Globus pallidus (tissue), 1 donor: ENCODE measurements at regions not wholly inside any gene's neighbourhood (a gene's known extent, or its start where the extent isn't known, plus 50 kb on each side); places are given as distances from the start of the nearest gene placed in this dataset.

Experiments
- DNase-seq: peaks from one replicate; pipeline ENCODE4 v3.0.0-alpha.2; 2015; ENCODE audit warnings: low spot score

DNA sequence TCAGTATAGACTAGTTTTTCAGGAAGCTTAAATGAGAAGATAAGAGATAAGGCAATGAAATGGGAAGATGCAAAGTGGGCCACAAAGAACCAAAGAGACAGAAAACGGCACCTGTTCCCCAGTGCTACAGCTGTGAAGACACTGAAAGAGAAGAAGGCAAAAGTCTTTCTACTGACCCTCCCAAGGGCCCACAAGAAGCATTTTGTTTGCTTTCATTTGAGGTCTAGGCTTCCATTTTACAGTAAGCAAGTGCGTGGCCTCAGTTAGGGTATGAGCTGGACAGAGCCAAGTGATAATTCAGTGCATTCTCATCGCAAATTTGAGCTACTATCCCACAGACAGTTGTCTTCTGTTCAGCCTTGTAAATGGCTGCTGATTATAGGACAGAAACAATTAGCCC is 53.4 kb upstream of the STK17B start:
- no peak for DNase-seq

DNA sequence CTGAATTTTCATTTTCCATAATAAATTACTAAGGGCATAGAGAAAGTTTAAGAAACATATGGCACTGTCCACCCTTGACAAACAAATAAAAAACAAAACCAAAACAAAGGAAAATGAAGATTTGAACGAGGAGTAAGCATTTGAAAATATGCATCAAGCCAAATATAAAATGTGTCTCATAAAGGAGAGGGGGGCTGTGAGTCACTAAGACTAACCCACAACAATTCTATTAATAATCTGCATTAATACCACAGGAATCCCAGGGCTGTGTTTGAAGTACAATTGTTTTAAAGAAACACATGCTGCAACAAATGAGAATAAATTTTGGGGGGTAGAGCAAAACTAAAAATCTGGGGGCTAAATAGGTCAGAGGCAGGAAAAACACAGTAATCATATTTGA is 53.8 kb upstream of the STK17B start:
- DNase-seq: no peak

DNA sequence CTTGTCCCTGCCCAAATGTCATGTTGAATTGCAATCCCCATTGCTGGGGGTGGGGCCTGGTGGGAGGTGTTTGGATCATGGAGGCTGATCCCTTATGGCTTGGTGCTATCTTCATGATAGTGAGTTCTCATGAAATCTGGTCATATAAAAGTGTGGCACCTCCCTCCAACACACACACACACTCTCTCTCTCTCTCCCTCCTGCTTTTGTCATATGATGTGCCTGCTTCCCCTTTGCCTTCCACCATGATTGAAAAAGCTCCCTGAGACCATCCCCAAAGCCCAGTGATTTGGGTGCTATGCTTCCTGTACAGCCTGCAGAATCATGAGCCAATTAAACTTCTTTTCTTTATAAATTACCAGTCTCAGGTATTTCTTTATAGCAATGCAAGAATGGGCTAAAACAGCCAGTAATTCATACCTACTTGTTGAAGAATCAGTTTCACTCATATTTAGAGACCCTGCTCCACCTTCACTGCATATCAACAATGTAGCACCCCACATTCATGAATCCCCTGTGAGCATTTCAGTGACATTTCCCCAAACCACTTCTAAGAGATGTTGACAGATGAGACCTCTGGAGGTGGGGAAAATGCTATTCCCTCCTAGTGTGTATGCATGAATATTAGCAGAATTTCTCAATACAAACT is 54.8 kb upstream of the STK17B start:
- DNase-seq: no peak

DNA sequence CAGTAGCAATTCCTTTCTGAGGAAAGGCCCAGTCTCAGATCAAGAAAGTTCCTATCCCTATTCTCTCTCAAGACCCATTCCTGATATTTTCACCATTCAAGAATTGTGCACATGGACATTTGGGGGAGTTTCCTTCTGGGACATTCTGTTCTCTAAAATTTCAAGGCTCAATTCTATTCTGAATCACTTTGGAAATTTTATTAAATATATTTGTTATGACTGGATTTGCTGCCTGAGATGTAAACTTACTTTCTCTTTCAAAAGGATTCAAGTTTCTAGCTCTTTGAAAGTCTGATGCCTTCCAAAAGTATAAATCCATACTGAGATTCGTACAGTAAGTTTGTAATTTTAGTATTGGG is 55.3 kb upstream of the STK17B start:
- no peak for DNase-seq

DNA sequence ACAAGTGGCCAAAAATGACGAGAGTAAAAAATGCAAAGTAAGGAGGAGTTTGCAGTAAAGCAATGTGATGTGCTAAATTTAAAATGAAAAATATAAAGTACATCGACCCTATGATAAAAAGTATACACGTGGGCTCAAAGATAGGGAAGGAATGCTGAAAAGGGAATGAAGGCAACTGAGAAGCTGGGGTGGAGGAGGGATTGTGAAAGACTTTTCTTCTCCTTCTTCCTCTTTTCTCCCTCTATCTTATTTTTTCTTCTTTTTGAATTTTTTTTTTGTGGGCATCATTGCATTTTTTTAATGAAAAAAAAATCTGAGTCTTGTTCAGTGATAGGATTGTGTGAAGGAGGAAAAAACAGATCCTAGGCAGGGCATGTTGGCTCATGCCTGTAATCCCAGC is 57.6 kb upstream of the STK17B start:
- no peak for DNase-seq

DNA sequence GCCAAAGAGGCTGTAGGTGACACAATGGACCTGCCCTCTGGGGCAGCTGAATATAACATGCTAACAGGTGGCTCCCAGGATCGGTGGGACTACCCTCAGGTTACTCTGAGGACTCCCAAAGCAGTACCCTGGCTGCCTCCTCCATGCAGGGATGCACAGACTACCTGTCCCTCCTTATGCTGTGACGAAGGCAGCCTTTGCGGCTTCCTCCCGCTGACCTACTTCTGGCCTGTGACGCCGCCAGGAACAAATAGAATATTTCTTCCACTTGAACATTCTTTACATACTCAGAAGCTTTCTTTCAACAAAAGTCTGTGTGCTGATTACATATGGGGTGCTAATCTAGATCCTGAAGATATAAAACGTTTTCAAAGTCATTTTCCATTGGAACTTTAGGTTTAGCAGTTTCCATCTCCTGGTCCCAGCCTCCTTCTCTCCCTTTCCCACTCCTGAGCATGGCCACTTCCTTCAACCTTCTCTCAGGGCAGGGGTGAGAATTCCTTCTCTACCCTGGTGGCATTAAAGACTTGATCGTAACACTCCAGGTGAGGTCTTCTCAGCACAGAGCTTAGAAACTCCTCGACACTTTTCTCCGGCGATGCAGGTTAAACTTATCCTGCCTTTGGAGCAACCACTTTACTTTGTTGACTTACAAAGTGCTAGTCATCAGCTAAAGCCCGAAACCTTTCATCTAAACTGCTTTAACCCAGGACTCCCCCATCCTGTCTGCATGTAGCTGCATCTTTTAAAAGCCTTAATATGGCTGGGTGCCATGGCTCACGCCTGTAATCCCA is 58.9 kb upstream of the STK17B start:
- no peak for DNase-seq

DNA sequence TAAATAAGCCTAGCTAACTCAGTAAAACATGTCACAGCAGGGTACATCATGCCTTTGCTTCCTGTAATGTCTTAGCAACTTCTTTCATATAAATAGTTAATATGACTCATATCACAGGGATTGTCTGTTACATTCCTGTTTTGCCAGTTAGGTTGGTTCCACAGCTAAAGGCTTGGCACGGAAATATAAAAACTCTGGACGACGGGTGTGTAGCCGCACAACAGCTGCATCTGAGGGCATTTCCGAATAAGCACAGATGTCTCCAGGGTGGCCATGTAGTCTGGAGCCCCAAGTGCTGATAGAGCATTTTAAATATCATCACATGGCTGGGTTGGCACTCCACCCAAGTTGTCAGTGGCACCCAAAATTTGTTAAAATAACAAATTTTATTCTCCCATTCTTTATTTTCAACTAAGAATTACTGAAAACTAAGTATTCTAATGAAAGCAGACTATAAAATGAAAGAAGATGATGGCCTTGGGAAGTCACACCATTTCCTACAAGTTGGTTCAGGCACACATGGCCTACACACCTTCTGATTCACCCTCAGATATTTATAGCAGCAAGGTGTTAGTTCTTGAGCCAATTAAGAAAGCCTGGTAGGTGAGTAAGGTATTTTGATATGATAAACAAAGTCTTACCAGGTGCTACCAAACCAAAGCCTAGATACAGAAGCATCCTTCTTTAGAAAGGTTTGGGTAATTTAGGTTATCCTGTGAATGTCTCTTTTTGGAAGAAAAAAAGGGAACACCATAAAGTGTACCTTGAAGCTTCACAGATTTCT is 61.8 kb upstream of the STK17B start:
- DNase-seq: no peak

DNA sequence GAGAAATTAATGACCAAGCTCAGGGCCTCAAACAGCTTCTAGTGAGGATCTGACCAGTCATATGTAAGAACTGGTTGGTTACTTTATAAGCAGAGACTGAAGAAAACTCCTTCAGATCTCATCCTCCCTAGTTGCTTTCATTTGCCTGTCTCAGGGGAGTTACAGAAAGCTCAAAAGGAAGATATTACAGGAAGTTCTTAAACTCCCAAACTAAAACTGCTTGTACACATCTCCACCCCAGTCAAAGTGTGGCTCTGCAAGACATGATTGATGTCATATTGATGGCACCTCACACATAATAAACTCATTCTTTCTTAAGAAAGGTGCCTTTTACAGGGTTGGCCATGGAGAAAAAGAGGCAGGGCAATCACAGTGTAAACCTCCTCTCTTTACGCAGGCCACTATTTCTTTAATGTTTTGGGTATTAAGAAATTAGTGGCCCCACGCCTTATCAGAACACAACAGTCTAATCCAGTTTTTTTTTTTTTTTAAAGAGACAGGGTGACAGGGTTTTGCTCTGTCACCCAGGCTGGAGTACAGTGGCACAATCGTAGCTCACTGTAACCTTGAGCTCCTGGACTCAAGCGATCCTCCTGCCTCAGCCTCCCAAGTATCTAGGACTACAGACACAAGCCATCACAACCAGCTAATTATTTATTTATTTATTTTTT is 62.6 kb upstream of the STK17B start:
- no peak for DNase-seq

DNA sequence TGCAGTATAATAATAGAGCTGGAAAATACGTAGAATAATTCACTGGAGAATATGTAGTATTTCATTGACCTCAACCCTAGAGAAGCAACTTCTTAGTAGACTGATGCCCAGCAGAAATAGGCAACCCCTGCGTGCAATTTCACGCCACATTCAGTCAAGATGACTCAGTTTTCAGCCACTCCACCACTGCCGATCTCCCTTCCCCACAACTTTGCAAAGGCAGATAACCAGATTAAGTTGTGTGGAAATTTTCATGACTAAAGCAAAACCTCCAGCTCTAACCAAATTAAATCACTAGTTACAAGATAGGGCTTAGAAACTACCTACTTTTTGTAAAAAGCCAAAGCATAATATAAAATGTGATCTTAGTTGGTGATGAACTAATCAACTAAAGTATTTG is 63.3 kb upstream of the STK17B start:
- DNase-seq: no peak

DNA sequence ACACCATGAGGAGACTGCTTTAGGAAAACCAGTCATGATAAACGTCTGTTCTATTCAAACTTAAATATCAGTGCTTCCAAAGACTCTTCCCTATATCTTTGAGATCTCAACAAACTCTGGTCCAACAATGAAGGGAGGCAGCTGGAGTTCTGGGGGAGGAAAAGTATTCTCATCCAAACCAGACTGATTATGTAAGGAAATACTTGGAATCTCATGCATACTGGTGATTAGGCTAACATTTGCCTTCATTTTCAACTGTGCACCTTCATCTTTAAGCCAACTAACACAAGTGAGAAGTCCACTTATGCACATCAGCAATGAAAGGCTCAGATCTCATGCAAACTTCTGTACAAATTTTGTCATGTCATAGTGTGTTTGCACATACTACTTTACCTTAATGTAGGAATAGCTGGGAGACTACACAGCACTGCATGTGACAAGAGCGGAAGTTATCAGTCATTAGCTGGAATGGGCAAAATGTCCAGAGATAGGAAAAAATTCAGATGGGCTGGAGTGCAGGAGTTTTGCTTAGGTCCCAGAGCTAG is 67.5 kb upstream of the STK17B start:
- no peak for DNase-seq

DNA sequence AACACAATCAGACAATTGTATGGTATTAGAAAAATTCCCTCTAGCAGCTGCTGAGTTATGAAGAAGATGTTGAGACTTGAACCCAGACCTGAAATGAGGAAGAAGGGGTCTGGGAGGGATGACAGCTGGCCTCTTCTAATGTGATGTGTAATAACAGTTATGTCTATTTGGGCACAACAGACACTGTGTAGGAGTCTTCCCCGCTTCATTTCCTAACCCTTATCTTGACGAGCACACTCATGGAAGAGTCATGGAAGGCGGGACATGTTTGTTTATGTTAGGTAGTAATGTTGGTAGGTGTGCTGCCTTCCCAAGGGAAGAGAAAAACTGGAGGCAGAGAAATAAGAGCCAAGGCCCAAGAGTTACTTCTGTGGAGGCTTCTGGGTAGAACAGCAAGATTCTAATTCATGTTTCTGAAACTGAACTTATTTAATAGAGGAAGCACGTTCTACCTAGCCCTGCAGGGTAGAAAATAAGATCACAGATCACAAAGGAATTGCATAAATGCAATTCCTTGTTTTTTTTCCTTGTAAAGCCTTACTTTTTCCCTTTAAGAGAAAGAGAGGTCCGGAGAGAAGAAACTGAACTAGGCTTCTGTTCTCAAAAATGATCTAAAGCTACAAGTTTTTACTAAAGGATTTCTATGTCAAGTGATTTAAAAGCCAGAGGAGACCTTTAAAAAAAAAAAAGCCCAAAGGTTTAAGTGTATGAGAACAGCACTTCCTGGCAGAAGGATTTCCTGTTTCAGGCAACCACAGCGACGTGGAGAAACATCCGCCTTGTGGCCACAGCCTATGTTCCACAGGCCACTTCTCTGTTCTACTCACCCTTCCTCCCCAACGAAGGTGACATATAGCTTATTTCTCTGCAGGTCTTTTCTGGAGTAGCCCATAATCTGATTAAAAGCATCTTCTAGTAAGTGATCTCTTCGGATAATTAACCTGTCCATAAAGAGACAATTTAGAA is 68.5 kb upstream of the STK17B start:
- DNase-seq: peak; percentile 41

DNA sequence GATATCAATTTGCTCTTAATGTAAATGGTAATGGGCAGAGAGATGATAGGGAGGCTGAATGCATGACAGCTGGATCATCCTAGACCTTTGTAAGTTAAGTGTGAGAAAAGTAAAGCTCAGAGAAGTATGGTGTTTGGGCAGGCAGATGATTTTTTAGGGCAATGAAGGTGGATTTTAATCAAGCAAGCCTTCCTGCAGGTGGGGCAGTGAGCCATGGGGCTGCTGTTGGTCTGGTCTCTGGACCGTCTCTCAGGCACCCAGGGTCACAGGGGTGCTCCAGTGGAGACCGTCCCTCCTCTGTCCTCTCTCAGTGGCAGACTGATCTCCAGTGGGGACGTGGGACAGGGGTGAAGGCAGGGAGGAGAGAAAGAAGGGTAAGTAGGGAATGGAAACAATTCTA is 69.8 kb upstream of the STK17B start:
- no peak for DNase-seq

DNA sequence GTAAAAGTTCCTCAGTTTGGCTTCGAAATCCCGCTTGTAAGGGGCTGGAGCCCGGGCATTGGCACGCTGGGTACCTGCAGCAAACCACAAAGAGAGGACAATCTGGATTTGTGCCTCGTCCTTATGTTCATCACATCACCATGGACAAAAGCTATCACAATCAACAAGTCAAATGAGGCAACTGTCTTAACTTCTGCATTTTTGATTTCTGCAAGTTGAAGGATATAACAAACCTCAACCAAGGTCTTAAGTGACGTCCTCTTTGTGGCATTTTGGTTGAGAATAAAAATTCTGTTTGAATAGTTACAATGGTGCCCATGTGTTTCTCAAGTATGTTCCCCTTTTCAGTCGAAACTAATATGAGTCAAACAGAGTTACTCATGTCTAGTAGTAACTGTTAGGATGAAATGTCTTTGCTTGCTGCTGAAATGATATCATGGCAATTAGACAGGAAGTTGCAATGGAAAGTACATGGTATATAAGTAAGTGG is 70.8 kb upstream of the STK17B start:
- DNase-seq: peak; percentile 20

DNA sequence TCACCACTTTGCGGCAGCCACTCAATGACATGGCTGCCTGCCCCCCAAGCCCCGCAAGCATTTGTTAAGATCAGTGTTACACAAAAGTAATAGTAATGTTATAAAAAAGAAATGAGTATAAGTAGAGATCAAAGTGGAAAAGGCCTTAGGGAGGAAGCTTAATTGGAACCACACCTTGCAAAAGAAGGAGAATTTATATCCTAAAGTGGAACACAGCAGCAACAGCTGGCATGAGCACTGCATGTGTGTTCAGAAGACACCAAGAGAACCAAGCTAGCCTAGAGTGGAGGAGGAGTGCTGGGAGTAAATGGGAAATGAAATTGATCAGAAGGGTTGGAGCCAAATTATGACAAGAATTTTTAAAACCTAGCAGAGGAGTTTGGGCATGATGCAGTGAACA is 73.1 kb upstream of the STK17B start:
- DNase-seq: no peak

DNA sequence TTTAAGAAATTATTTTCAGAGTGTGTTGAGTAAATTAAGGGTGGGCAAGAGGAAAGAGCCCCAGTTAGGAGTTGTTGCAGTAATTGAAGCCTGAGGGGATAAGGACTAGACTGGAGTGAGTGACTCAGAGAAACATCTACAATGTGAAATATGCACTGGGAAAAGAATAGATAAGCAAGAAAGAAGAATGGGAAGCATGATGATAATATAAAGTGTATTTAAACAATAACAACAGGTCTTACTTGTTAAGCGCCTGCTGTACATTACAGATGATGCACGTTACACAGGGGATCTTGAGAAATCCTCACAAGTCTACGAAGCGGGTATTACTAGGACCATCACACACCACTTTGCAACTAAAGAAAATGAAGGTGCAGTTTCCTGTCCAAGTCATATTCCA is 73.6 kb upstream of the STK17B start:
- DNase-seq: no peak

DNA sequence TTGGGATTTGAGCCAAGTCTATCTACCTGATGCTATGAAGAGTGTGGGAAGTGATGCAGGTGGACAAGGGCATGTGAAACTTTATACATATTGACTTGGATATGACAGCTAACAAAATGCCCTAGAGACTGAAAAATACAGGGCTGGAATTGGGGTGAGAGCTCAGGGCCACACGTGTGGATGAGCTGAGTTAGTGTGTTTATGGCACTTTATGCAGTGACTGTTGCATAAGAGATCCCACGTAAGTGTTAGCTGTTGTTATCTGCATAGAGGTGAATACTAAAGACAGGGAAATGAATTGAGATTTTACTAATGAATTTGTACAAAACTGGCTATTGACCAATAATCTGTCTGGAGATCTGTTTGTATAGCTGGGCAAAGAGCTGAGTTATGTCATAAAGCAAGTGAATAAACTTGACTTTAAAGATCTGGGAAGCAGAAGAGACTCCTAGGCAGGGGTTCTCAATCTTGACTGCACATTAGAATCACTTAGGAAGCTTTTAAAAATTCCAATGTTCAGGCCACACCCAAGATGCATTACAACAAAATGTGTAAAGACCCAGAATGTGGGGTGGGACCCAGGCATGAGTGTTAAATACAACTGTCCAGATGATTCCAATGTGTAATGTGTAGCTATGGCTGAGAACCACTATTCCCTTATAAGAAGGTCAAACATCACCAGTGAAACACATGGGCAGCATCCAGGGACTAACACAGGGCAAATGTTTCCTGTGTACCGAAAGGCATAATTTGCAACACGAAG is 74.2 kb upstream of the STK17B start:
- DNase-seq: no peak

DNA sequence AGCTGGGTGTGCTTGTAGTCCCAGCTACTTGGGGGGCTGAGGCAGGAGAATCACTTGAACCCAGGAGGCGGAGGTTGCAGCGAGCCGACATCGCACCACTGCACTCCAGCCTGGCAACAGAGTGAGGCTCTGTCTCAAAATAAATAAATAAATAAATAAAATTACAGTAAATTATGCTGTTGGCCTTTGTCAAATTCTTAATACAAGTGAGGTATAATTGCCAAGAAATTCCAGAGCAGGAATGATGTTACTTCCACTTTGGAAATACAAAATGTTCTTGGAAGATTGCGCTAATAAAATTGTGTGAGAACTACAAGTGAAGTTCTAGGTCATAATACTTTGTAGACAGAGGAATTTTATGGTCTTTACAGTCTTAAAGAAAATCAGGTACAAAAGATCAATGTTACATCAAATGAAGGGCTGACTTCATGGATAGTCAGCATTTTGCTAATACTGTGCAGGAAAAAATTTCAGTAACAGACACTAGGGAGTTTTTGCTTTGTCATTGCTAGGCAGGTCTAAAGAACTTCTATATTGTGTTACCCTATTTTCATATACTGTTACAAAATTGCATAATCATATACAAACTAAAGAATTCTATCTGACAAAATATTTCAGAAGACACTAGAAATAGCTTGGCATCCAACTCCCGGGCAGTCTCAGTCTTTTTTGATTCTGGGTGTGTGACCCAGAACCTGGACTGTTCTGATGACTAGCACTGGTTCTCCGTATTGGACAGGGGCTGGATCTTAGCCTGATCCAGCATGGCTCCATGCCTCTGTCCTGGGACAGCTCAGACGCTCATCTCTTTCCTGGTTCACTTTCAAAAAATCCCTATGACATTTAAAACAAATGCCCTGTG is 76.0 kb upstream of the STK17B start:
- DNase-seq: no peak

DNA sequence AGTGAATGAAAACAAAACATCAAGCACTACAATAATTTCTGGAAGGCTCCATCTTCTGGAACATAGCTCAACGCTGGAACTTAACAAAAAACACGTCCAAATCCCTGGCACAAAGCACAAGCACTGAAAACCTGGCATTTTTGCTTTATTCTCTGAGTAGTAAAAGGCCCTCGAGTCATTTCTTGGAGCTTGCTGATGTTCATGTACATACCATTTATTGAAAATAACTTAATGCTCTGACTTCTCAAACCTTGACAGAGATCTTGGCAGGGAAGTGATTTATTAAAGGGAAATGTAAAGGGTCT is 76.5 kb upstream of the STK17B start:
- no peak for DNase-seq

DNA sequence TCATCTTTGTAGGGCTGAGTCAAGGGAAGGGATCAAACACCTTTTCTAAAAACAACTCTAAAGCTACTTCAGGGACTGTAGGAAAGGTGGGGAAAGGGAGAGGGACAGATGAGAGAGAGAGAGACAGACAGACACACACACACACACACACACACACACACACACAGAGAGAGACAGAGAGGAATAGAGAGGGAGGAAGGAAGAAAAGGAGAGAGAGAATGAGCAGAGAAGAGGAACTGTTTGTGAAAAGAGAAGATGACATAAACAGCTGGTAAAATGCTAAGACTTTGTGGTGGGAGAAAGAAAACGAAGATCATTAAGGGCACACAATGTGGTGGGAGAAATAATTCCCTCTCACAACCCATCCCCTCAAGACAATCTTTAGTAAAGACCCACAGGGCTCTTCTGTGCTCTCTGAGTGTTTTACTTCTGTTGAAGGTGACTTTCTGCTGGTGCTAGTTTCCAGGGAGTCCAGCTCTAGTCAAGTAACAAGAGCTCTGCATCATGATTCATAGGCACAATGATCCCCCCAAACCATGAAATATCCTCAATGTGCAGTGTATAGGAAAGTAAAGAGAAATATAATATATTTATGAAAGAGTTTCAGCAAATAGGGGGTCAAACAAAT is 77.2 kb upstream of the STK17B start:
- no peak for DNase-seq
